Neural cell (in vitro differentiated cells): ENCODE measurements at regions not wholly inside any gene's neighbourhood (a gene's known extent, or its start where the extent isn't known, plus 50 kb on each side); places are given as distances from the start of the nearest gene placed in this dataset.

Experiments
- H2AFZ ChIP-seq: fragments of 200-600, 300-800 bp; sonication (generic), shearing (Covaris generic); 2 replicates; pipeline ENCODE4 v1.6.0; 2014; ENCODE audit warnings: low read depth, mild to moderate bottlenecking, antibody characterized with exemption, low read length, moderate library complexity
- H3F3A ChIP-seq: fragments of 200-600 bp; shearing (Covaris generic); 2 replicates; pipeline ENCODE4 v1.6.1; 2016; ENCODE audit warnings: mild to moderate bottlenecking, moderate library complexity, mixed read lengths, antibody characterized with exemption, low read length; ENCODE audit not compliant: insufficient read depth, poor library complexity, severe bottlenecking
- H3K27ac ChIP-seq: fragments of 200-600, 300-800 bp; sonication (generic), shearing (Covaris generic); 2 replicates; pipeline ENCODE4 v1.5.1; 2014; ENCODE audit warnings: mild to moderate bottlenecking, low read length, moderate library complexity
- H3K27me3 ChIP-seq: fragments of 300-800, 200-600 bp; sonication (generic), shearing (Covaris generic); 2 replicates; pipeline ENCODE4 v1.6.0; 2014; ENCODE audit warnings: mild to moderate bottlenecking, low read depth, low read length, moderate library complexity; ENCODE audit not compliant: insufficient read depth
- H3K36me3 ChIP-seq: fragments of 300-800, 200-600 bp; sonication (generic), shearing (Covaris generic); 2 replicates; pipeline ENCODE4 v1.5.1; 2014; ENCODE audit warnings: mild to moderate bottlenecking, antibody characterized with exemption, low read length, moderate library complexity; ENCODE audit not compliant: insufficient read depth
- H3K4me2 ChIP-seq: fragments of 300-800, 200-600 bp; sonication (generic), shearing (Covaris generic); 2 replicates; pipeline ENCODE4 v1.6.0; 2014; ENCODE audit warnings: mild to moderate bottlenecking, low read length
- H3K4me3 ChIP-seq: fragments of 300-800, 200-600 bp; sonication (generic), shearing (Covaris generic); 2 replicates; pipeline ENCODE4 v1.5.1; 2014; ENCODE audit warnings: mild to moderate bottlenecking, low read length, moderate library complexity
- H3K79me2 ChIP-seq: fragments of 200-600 bp; shearing (Covaris generic); replicated peaks from 2 replicates; pipeline ENCODE4 v1.6.0; 2014; ENCODE audit warnings: mild to moderate bottlenecking, low read length, moderate library complexity; ENCODE audit not compliant: insufficient read depth
- H3K9ac ChIP-seq: fragments of 300-800, 200-600 bp; sonication (generic), shearing (Covaris generic); 2 replicates; pipeline ENCODE4 v1.6.1; 2016; ENCODE audit warnings: mild to moderate bottlenecking, low read length, mixed read lengths
- H3K9me2 ChIP-seq: fragments of 200-600 bp; shearing (Covaris generic); 2 replicates; pipeline ENCODE4 v1.6.1; 2016; ENCODE audit warnings: mild to moderate bottlenecking, low read length, mixed read lengths; ENCODE audit not compliant: insufficient read depth
- H3K9me3 ChIP-seq: fragments of 200-600, 300-800 bp; sonication (generic), shearing (Covaris generic); 2 replicates; pipeline ENCODE4 v1.6.1; 2016; ENCODE audit warnings: mild to moderate bottlenecking, mixed run types, low read length, moderate library complexity, mixed read lengths
- H4K20me1 ChIP-seq: fragments of 200-600 bp; shearing (Covaris generic); 2 replicates; pipeline ENCODE4 v1.6.1; 2016; ENCODE audit warnings: mild to moderate bottlenecking, mixed run types; ENCODE audit not compliant: insufficient read depth
- EP300 ChIP-seq: fragments of 450-650 bp; conservative IDR thresholded peaks from 2 replicates; pipeline ENCODE4 v1.6.1; 2014; ENCODE audit warnings: antibody characterized with exemption, mild to moderate bottlenecking, moderate library complexity; ENCODE audit not compliant: poor library complexity, severe bottlenecking
- EZH2 ChIP-seq: fragments of 200-600, 300-800 bp; shearing (Covaris generic), sonication (generic); IDR thresholded peaks from 2 replicates; pipeline ENCODE4 v1.6.1; 2014; ENCODE audit warnings: antibody characterized with exemption, low read length, borderline replicate concordance, mild to moderate bottlenecking; ENCODE audit not compliant: insufficient read depth, poor library complexity, severe bottlenecking
- MXI1 ChIP-seq: fragments of 450-650 bp; conservative IDR thresholded peaks from 2 replicates; pipeline ENCODE4 v1.6.1; 2014; ENCODE audit warnings: antibody characterized with exemption, mild to moderate bottlenecking; ENCODE audit not compliant: poor library complexity, severe bottlenecking
- POLR2AphosphoS5 ChIP-seq: IDR thresholded peaks from 2 replicates; pipeline ENCODE4 v1.6.1; 2012
- RAD21 ChIP-seq: fragments of 450-650 bp; conservative IDR thresholded peaks from 2 replicates; pipeline ENCODE4 v1.6.1; 2014; ENCODE audit warnings: antibody characterized with exemption, mild to moderate bottlenecking, moderate library complexity
- SMC3 ChIP-seq: fragments of 450-650 bp; conservative IDR thresholded peaks from 2 replicates; pipeline ENCODE4 v1.6.1; 2014; ENCODE audit warnings: antibody characterized with exemption, mild to moderate bottlenecking, moderate library complexity; ENCODE audit not compliant: poor library complexity
- TAF1 ChIP-seq: IDR thresholded peaks from 2 replicates; pipeline ENCODE4 v1.6.1; 2012; ENCODE audit warnings: low read depth
- TF ChIP-seq, protein P1 (sequence below): IDR thresholded peaks from 2 replicates; pipeline ENCODE4 v1.6.1; 2012; ENCODE audit warnings: borderline replicate concordance
- TF ChIP-seq, protein P2 (sequence below): fragments of 450-650 bp; IDR thresholded peaks from 2 replicates; pipeline ENCODE4 v1.5.1; 2014; ENCODE audit warnings: antibody characterized with exemption, mild to moderate bottlenecking, moderate library complexity; ENCODE audit not compliant: poor library complexity, severe bottlenecking

DNA sequence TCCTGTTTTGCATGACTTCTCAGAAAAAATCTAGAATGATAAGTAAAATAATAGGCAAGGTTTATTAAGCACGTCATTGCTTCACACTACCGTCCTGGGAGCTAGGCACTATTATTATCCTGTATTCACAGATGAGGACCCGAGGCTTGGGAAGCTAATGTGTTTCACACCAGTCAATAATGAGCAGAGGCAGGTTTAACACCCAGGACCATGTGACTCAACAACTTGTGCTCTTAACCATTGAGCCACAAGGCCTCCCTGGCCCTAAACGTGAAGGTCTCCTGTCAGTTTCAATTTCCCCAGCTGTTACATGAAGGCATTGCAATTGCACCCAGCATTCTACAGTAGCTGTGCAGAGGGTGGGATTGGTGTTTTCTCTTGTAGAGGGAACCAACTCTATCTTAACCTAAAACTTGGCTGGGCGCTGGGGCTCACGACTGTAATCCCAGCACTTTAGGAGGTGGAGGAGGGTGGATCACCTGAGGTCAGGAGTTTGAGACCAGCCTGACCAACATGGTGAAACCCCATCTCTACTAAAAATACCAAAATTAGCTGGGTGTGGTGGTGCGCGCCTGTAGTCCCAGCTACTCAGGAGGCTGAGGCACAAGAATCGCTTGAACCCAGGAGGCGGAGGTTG lies 191.2 kb downstream of the BCAS1 start:
- no peaks in the 10 kb centered on the region for H3K36me3 ChIP-seq
- no peaks in the 10 kb centered on the region for H3K79me2 ChIP-seq
- H3K4me2 ChIP-seq: no peak overlapping the region
- TF ChIP-seq EZH2 (no peak), EP300 (no peak), POLR2AphosphoS5 (no peak), SMC3 (no peak)
- H3K9me3 ChIP-seq: no peaks in the 10 kb centered on the region
- H3K27ac ChIP-seq: no peak overlapping the region
- no peaks in the 10 kb centered on the region for H4K20me1 ChIP-seq
- no peaks in the 10 kb centered on the region for H3K27me3 ChIP-seq
- no peaks in the 10 kb centered on the region for H3K9me2 ChIP-seq
- H2AFZ ChIP-seq: no peak overlapping the region
- H3K4me3 ChIP-seq: no peak overlapping the region
- no peak overlapping the region for H3K9ac ChIP-seq
- no peaks in the 10 kb centered on the region for H3F3A ChIP-seq

DNA sequence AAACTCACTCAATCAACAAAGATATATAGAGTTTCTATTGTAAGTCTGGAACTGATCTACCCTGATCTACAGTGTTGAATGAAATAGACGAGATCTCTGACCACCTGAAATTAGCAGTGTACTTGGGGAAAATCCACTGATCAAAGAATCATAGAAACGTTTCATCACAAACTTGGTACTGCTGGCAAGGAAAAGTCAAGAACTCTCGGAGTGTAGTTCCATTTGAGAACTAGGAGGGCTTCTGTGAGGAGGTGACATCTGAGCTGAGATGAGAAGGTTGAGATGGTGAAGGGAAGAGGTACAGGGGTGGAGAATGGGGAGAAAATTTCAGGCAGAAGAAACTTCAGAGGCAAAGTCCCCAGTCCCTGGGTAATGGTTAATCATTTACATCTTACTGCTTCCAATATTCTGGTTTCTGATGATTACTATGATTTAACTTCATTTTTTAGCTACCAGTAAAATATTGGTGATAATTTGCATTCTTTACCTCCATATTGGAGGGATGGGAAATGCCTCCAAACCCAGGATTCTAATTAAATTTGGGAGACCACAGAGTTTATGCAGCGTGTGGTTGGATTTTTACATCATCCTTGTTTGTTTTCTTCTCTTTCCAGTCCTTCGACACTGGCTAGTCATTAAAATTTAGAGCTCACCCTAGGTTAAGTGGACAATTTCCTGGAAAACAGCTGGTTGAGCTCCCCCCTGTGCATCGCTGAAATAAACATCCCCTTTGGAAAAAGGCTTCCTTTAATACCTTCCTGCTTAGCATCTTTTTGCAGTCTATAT lies 191.9 kb downstream of the BCAS1 start:
- H3K27ac ChIP-seq: no peak overlapping the region
- no peaks in the 10 kb centered on the region for H3K36me3 ChIP-seq
- no peak overlapping the region for H2AFZ ChIP-seq
- TF ChIP-seq TAF1 (no peak), RAD21 (no peak), EZH2 (no peak), EP300 (no peak), MXI1 (no peak), POLR2AphosphoS5 (no peak), SMC3 (no peak)
- TF ChIP-seq, protein P1, sequence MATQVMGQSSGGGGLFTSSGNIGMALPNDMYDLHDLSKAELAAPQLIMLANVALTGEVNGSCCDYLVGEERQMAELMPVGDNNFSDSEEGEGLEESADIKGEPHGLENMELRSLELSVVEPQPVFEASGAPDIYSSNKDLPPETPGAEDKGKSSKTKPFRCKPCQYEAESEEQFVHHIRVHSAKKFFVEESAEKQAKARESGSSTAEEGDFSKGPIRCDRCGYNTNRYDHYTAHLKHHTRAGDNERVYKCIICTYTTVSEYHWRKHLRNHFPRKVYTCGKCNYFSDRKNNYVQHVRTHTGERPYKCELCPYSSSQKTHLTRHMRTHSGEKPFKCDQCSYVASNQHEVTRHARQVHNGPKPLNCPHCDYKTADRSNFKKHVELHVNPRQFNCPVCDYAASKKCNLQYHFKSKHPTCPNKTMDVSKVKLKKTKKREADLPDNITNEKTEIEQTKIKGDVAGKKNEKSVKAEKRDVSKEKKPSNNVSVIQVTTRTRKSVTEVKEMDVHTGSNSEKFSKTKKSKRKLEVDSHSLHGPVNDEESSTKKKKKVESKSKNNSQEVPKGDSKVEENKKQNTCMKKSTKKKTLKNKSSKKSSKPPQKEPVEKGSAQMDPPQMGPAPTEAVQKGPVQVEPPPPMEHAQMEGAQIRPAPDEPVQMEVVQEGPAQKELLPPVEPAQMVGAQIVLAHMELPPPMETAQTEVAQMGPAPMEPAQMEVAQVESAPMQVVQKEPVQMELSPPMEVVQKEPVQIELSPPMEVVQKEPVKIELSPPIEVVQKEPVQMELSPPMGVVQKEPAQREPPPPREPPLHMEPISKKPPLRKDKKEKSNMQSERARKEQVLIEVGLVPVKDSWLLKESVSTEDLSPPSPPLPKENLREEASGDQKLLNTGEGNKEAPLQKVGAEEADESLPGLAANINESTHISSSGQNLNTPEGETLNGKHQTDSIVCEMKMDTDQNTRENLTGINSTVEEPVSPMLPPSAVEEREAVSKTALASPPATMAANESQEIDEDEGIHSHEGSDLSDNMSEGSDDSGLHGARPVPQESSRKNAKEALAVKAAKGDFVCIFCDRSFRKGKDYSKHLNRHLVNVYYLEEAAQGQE: no peak
- TF ChIP-seq, protein P2, sequence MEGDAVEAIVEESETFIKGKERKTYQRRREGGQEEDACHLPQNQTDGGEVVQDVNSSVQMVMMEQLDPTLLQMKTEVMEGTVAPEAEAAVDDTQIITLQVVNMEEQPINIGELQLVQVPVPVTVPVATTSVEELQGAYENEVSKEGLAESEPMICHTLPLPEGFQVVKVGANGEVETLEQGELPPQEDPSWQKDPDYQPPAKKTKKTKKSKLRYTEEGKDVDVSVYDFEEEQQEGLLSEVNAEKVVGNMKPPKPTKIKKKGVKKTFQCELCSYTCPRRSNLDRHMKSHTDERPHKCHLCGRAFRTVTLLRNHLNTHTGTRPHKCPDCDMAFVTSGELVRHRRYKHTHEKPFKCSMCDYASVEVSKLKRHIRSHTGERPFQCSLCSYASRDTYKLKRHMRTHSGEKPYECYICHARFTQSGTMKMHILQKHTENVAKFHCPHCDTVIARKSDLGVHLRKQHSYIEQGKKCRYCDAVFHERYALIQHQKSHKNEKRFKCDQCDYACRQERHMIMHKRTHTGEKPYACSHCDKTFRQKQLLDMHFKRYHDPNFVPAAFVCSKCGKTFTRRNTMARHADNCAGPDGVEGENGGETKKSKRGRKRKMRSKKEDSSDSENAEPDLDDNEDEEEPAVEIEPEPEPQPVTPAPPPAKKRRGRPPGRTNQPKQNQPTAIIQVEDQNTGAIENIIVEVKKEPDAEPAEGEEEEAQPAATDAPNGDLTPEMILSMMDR: no peak
- H4K20me1 ChIP-seq: no peaks in the 10 kb centered on the region
- H3K4me2 ChIP-seq: no peak overlapping the region
- no peaks in the 10 kb centered on the region for H3K9me2 ChIP-seq
- no peaks in the 10 kb centered on the region for H3K79me2 ChIP-seq
- H3K9ac ChIP-seq: no peak overlapping the region
- H3F3A ChIP-seq: no peaks in the 10 kb centered on the region
- H3K9me3 ChIP-seq: no peaks in the 10 kb centered on the region
- no peak overlapping the region for H3K4me3 ChIP-seq
- no peaks in the 10 kb centered on the region for H3K27me3 ChIP-seq
